Dermis microvascular lymphatic vessel endothelial cell (primary cell): ENCODE measurements at regions not wholly inside any gene's neighbourhood (a gene's known extent, or its start where the extent isn't known, plus 50 kb on each side); places are given as distances from the start of the nearest gene placed in this dataset.

Source experiments
- DNase-seq, 2 donors: peaks; one replicate each; pipeline versions ENCODE4 v3.0.0 to v3.0.0-alpha.2; 2010; ENCODE audit warnings: low read depth in 2 of 2

DNA sequence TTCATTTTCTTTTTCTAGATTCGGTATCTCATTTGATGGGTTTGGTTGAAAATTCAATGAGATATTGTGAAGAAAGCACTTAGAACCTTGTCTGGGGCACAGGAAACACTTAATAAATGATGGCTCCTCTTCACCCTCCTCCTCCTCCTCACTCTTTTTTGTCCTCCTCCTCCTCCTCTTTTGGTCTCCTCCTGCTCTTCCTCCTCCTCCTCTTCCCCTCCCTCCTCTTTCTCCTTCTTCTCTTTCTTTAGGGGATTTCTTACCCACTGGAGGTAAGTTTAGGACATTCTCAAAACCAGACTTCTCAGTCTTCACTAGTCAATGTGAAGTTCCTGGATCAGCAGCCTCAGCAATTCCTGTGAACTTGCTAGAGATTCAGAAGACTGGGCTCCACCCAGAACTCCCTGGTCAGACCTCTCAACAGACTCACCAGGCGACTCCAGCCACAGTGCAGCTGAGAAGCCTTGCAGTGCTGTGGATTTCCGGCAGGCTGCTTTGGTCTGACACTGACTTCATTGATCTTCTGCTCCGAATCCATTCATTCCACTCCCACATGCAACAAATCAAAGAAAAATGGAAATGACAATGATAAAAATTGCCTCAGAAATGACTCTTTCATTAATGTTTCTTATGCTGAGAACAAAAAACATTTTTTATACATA lies 368.6 kb upstream of the B3GAT1 start:
- no peak for DNase-seq

DNA sequence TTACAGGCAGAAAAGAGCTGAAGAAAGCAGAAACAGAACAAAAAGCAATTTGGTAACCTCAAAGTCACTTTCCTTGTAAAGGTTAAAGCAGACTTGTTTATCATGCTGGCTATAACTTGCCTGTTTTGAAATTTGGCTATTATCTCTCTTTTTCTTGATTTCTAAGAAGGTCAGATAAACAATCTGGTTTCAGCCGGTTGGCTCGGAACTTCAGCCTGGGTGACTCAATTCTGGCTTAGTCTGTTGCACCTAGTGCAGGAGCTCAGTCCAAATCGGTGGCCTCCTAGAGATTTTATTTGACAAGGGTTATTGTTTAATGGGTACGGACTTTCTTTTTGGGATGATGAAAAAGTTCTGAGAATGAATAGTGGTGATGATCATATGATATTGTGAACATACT lies 367.1 kb upstream of the B3GAT1 start:
- no peak for DNase-seq

DNA sequence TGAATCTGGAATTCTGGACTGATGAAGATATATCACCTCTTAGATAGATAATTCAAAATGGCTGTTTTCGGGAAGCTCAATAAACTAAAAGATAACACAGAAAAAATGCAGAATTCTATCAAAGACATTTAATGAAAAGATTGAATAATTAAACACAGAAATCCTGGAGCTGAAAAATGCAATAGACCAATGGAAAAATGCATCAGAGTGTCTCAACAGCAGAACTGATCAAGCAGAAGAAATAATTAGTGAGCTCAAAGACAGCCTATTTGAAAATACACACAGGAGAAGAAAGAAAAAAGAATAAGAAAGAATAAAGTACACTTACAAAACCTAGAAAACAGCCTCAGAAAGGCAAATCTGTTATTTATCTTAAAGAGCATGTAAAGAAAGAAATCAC lies 356.4 kb upstream of the B3GAT1 start:
- no peak for DNase-seq

GRCh38 chr11:134765565-134765964 lies 353.5 kb upstream of the B3GAT1 start:
- no peak for DNase-seq

- no peak for DNase-seq
Measured at GRCh38 chr11:134764966-134765365, 352.9 kb upstream of the B3GAT1 start.

DNA sequence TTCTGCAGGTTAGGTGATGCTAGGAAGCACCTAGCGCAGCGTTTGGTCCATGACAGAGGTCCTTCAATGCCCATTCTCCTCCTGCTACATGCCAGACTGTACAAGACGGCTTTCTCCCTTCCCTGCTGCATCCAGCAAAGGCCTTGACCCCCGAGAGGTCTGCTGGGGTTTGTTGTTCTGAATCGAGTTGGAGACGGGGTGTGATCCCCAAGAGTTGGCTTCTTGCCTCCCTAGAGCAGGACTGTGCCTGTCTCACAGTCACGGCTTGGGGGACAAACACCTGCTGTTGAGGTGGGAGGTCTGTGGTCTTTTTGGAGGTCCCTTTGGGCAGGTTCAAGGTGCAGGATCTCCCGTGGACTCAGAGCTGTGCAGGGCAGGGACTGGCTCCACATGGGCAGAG lies 352.3 kb upstream of the B3GAT1 start:
- no peak for DNase-seq

DNA sequence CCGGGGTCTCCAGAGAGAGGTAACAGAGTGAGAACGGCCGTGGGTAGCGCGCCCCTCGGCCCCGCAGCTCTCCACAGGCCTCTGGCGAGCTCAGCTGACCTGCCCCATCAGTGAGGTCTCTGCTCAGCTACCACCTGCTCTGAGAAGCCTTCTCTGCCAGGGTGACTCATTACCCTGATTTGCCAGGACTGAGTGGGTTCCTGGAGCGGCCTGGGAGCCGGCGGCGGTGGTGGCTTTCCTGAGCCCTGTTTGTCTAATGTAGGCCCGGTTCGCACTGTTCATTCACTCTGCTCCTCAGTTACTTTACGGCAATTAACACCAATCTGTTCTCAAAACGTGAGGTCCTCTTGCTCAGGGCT lies 351.0 kb upstream of the B3GAT1 start:
- no peak for DNase-seq

GRCh38 chr11:134762248-134763029 lies 350.4 kb upstream of the B3GAT1 start:
- DNase-seq: no peak

GRCh38 chr11:134761926-134762247 lies 349.8 kb upstream of the B3GAT1 start:
- DNase-seq: no peak

- DNase-seq: no peak
Measured at GRCh38 chr11:134761386-134761785, 349.3 kb upstream of the B3GAT1 start.

GRCh38 chr11:134760957-134761356 lies 348.9 kb upstream of the B3GAT1 start:
- no peak for DNase-seq

GRCh38 chr11:134760299-134760698 lies 348.3 kb upstream of the B3GAT1 start:
- DNase-seq: no peak

- DNase-seq: no peak
Measured at GRCh38 chr11:134759855-134760254, 347.8 kb upstream of the B3GAT1 start.

DNA sequence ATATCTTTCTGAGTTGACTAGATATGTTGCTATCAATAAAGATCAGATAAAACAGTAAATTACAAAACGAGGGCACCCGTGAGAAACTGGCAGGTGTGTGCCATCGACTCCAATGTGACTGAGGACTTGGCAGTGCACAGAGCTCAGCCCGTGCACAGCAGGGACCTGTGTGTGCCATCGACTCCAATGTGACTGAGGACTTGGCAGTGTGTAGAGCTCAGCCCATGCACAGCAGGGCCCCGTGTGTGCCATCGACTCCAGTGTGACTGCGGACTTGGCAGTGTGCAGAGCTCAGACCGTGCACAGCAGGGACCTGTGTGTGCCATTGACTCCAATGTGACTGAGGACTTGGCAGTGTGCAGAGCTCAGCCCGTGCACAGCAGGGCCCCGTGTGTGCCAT lies 347.2 kb upstream of the B3GAT1 start:
- DNase-seq: no peak

DNA sequence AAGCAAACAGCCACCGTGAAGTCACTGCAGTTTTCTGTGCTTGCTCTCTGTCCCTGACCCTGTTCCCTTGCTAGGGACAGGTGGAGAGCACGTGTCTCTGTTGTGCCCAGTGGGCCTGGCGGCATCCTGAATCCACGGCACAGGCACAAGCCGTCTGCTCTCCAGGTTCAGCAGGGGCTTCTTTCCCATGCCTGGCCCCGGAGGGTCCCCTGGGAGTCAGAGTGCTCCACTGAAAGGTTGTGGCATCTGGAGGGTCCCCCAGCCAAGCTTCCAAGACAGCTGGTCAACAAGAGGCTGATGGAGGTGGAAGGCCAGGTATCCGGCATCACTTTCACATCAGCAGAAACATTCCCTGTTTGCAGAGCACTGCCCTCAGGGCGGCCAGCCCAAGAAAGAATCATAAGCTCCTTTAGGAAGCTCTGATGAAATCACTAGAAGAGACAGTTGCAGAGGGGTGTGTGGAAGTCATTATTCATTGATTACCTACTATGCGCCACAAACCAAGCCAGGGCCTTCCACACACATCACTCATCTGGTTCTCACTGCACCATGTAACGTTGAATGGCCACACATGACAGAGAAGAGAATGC lies 346.4 kb upstream of the B3GAT1 start:
- no peak for DNase-seq

DNA sequence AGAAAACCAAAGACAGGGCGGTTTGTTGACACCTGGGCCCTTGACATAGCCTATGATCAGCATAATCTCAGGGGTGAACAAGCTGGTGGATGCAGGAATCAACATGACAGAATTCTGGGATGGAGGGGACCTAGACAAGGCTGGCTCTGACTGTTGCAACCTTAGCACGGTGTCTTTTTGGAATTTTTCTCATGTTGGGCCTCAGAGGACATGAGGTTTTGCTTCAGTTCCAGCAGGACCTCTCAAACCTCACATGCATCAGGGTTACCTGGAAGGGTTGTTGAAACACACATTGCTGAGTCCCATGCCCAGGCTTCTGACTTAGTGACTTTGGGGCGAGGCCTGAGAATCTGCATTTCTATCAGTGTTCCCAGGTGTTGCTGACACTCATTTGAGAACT lies 345.6 kb upstream of the B3GAT1 start:
- no peak for DNase-seq

DNA sequence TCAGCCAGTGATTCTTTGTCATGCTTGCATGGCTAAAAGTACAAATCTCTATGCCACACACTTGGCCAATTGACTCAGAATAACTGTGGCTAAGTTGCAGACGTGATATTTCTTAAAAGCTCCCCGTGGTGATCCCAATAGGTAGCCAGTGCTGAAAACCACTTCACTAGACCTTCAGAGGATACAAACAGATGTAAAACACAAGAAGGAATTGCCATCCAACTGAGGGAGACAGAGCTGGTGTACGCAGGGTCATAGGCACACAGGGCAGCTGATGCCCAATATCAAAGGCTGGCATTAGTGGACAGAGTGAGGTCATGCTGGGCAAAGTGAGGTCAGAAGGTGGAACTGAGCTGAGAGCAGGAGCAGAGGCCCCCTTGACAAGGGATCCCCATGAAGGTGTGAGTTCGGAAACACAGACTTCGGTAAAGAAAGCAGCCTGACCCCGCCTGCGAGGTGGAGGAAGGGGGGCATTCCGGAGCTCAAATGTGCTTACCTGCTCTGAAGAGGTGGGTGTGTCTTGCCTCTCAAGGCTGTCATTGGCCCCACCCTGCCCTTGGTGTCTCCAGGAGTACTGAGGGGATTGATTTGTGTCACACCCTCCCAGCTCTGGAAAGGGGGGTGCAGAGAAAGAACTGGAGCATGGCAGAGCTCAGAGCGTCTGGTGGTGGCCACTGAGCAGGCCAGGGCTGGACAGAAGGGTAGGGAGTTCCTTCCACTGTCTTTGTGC lies 344.9 kb upstream of the B3GAT1 start:
- no peak for DNase-seq

DNA sequence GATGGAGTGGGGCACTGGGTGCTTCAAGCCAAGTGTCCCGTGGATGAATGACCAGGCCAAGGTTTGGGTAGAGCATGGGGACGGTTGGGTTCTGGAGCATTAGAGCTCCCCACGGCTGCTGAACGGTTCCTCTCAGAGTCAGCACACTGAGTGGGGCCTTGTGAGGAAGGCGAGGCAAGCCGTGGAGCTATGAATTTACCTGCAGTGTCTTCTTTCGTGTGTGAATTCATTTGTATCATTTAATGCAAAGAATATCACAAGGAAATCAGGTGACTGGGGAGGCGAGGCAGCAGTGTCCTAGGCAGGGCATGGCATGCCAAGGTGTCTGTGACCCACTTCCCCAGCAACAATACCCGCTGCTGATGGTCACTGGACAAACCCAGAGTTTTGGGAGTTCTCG lies 343.5 kb upstream of the B3GAT1 start:
- DNase-seq: no peak

DNA sequence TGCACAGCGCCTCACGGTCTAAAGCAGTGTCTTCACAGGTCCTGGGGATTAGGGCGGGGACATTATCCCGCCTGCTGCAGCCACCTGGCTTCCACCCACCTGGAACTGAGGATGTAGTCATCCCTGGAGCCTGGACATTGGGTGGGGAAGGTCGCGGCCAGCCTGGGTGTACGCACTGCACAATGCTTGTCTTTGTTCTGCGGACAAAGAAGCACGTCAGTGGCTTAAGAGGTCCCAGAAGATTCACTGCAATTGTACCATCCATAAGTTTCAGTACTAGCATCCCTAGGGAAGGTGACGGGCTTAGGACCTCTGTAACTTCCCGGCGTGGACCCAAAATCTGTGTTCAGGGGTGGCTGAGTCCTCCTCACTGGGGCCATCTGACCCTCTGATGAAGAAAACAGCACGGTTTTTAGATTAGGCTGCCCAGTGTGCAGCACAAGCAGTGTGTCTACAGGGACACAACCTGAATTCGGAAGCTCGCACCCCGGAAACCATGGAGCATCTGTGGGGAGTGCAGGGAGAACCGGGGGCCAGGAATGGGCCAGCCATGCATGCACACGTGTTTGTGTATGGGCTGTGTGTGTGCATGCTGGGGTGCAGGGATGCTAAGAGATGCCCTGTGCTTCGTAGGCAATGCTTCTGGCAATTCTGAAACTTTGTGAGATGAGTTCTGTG lies 342.6 kb upstream of the B3GAT1 start:
- DNase-seq: no peak

DNA sequence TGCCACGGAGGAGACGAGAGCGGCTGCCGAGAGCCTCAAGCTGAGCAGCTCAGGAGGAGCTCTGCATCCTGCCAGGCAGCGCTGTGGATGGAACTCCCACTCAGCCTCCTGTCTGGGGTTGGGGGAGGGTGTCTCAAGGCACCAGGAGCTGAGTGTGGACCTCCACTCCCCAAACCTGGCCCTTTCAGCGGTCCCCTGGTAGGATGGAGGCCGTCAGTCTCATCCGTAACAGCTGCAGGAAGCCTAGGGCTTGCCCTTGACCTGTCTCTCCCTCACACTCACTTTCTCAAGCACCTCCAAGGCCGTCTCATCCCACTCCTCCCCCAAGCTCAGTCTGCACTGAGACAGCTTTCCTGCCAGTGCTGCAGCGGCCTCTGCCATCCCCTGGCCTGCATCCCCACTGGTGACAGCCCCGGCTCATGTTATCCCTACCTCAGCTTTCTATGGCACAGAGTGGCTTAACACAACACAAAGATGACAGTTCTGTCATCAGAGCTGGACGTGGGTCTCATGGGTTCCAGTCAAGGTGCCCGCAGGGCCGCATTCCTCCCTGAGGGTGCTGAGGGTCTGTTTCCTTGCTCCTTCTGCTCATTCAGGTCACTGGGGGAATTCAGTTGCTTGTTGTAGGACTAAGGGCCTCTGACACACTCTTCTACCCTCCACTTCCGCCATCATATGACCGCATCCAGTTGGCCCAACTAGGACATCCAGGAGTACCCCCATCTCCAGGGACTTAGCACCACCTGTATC lies 341.9 kb upstream of the B3GAT1 start:
- DNase-seq: no peak
